H1 (cell line): ENCODE measurements at regions not wholly inside any gene's neighbourhood (a gene's known extent, or its start where the extent isn't known, plus 50 kb on each side); places are given as distances from the start of the nearest gene placed in this dataset.

Experiments used
- FOSL1 ChIP-seq: IDR thresholded peaks from 2 replicates; pipeline ENCODE4 v1.6.1; 2011; ENCODE audit warnings: mild to moderate bottlenecking, low read depth, low read length, moderate library complexity; ENCODE audit not compliant: insufficient read depth
- JUND ChIP-seq: IDR thresholded peaks from 2 replicates; pipeline ENCODE4 v1.6.1; 2011; ENCODE audit warnings: mild to moderate bottlenecking, improper control_type of control experiment, low read length
- KDM1A ChIP-seq: fragments of 200-600, 300-600 bp; sonication (generic); IDR thresholded peaks from 2 replicates; pipeline ENCODE4 v1.7.1; 2016; ENCODE audit warnings: mild to moderate bottlenecking, low read length, borderline replicate concordance
- SIN3A ChIP-seq, 2 experiments: IDR thresholded peaks in 1 of 2; conservative IDR thresholded peaks in 1 of 2; 2 replicates each; pipeline ENCODE4 v1.6.1; 2011 to 2012; ENCODE audit warnings: low read length in 2 of 2, improper control_type of control experiment in 1 of 2, low read depth in 1 of 2, mild to moderate bottlenecking in 1 of 2
- YY1 ChIP-seq: IDR thresholded peaks from 2 replicates; pipeline ENCODE4 v1.6.1; 2011; ENCODE audit warnings: low read depth, mild to moderate bottlenecking, low read length
- TF ChIP-seq, protein P1 (sequence below): fragments of 300-600 bp; sonication (generic); IDR thresholded peaks from 2 replicates; pipeline ENCODE4 v1.7.1; 2012; ENCODE audit warnings: low read length, moderate library complexity, mild to moderate bottlenecking, inconsistent platforms; ENCODE audit not compliant: insufficient replicate concordance
- TF ChIP-seq, protein P2 (sequence below): IDR thresholded peaks from 2 replicates; pipeline ENCODE4 v1.6.1; 2011; ENCODE audit warnings: low read depth, mild to moderate bottlenecking, low read length; ENCODE audit not compliant: insufficient read depth
- TF ChIP-seq, protein P3 (sequence below): IDR thresholded peaks from 2 replicates; pipeline ENCODE4 v1.6.1; 2012; ENCODE audit warnings: inconsistent platforms
- TF ChIP-seq, protein P4 (sequence below): IDR thresholded peaks from 2 replicates; pipeline ENCODE4 v1.6.1; 2012; ENCODE audit warnings: low read length, inconsistent platforms

DNA sequence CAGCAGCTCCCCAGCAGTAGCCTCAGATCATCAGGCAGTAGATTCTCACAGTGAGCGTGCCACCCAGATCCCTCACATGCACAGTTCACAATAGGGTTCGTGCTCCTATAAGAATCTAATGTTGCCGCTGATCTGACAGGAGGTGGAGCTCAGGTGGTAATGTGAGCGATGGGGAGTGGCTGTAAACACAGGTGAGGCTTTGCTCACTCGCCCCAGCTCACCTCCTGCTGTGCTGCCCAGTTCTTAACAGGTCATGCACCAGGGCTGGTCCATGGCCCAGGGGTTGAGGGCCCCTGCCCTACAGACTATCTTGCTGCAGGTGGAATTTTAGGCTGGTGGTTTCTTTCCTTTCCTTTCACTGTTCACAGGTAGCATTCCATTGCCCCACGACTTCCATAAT, 100.2 kb downstream of the MRPL36 start (continued):
- TF ChIP-seq, protein P1, sequence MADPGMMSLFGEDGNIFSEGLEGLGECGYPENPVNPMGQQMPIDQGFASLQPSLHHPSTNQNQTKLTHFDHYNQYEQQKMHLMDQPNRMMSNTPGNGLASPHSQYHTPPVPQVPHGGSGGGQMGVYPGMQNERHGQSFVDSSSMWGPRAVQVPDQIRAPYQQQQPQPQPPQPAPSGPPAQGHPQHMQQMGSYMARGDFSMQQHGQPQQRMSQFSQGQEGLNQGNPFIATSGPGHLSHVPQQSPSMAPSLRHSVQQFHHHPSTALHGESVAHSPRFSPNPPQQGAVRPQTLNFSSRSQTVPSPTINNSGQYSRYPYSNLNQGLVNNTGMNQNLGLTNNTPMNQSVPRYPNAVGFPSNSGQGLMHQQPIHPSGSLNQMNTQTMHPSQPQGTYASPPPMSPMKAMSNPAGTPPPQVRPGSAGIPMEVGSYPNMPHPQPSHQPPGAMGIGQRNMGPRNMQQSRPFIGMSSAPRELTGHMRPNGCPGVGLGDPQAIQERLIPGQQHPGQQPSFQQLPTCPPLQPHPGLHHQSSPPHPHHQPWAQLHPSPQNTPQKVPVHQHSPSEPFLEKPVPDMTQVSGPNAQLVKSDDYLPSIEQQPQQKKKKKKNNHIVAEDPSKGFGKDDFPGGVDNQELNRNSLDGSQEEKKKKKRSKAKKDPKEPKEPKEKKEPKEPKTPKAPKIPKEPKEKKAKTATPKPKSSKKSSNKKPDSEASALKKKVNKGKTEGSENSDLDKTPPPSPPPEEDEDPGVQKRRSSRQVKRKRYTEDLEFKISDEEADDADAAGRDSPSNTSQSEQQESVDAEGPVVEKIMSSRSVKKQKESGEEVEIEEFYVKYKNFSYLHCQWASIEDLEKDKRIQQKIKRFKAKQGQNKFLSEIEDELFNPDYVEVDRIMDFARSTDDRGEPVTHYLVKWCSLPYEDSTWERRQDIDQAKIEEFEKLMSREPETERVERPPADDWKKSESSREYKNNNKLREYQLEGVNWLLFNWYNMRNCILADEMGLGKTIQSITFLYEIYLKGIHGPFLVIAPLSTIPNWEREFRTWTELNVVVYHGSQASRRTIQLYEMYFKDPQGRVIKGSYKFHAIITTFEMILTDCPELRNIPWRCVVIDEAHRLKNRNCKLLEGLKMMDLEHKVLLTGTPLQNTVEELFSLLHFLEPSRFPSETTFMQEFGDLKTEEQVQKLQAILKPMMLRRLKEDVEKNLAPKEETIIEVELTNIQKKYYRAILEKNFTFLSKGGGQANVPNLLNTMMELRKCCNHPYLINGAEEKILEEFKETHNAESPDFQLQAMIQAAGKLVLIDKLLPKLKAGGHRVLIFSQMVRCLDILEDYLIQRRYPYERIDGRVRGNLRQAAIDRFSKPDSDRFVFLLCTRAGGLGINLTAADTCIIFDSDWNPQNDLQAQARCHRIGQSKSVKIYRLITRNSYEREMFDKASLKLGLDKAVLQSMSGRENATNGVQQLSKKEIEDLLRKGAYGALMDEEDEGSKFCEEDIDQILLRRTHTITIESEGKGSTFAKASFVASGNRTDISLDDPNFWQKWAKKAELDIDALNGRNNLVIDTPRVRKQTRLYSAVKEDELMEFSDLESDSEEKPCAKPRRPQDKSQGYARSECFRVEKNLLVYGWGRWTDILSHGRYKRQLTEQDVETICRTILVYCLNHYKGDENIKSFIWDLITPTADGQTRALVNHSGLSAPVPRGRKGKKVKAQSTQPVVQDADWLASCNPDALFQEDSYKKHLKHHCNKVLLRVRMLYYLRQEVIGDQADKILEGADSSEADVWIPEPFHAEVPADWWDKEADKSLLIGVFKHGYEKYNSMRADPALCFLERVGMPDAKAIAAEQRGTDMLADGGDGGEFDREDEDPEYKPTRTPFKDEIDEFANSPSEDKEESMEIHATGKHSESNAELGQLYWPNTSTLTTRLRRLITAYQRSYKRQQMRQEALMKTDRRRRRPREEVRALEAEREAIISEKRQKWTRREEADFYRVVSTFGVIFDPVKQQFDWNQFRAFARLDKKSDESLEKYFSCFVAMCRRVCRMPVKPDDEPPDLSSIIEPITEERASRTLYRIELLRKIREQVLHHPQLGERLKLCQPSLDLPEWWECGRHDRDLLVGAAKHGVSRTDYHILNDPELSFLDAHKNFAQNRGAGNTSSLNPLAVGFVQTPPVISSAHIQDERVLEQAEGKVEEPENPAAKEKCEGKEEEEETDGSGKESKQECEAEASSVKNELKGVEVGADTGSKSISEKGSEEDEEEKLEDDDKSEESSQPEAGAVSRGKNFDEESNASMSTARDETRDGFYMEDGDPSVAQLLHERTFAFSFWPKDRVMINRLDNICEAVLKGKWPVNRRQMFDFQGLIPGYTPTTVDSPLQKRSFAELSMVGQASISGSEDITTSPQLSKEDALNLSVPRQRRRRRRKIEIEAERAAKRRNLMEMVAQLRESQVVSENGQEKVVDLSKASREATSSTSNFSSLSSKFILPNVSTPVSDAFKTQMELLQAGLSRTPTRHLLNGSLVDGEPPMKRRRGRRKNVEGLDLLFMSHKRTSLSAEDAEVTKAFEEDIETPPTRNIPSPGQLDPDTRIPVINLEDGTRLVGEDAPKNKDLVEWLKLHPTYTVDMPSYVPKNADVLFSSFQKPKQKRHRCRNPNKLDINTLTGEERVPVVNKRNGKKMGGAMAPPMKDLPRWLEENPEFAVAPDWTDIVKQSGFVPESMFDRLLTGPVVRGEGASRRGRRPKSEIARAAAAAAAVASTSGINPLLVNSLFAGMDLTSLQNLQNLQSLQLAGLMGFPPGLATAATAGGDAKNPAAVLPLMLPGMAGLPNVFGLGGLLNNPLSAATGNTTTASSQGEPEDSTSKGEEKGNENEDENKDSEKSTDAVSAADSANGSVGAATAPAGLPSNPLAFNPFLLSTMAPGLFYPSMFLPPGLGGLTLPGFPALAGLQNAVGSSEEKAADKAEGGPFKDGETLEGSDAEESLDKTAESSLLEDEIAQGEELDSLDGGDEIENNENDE, result no peak
- TF ChIP-seq, protein P2, sequence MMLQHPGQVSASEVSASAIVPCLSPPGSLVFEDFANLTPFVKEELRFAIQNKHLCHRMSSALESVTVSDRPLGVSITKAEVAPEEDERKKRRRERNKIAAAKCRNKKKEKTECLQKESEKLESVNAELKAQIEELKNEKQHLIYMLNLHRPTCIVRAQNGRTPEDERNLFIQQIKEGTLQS, result no peak
- TF ChIP-seq, protein P3, sequence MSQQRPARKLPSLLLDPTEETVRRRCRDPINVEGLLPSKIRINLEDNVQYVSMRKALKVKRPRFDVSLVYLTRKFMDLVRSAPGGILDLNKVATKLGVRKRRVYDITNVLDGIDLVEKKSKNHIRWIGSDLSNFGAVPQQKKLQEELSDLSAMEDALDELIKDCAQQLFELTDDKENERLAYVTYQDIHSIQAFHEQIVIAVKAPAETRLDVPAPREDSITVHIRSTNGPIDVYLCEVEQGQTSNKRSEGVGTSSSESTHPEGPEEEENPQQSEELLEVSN, result no peak
- TF ChIP-seq YY1 (no peak), JUND (no peak), FOSL1 (no peak), KDM1A (no peak), SIN3A (conservative IDR thresholded peaks at IDR 0.05 in 1 of 2, IDR thresholded peaks at IDR 0.05 in 1 of 2; ENCODE audit: low read depth in 1 of 2, low read length in 2 of 2) (no peak)
- TF ChIP-seq, protein P4, sequence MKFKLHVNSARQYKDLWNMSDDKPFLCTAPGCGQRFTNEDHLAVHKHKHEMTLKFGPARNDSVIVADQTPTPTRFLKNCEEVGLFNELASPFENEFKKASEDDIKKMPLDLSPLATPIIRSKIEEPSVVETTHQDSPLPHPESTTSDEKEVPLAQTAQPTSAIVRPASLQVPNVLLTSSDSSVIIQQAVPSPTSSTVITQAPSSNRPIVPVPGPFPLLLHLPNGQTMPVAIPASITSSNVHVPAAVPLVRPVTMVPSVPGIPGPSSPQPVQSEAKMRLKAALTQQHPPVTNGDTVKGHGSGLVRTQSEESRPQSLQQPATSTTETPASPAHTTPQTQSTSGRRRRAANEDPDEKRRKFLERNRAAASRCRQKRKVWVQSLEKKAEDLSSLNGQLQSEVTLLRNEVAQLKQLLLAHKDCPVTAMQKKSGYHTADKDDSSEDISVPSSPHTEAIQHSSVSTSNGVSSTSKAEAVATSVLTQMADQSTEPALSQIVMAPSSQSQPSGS, result no peak
